ENCODE measurements at regions not wholly inside any gene's neighbourhood (a gene's known extent, or its start where the extent isn't known, plus 50 kb on each side); places are given as distances from the start of the nearest gene placed in this dataset.

- TF ChIP-seq RAD21 (IDR thresholded peaks at IDR 0.05 in 1 of 2, conservative IDR thresholded peaks at IDR 0.05 in 1 of 2; ENCODE audit: low read depth in 2 of 2, low read length in 2 of 2) (peak; percentile 53 to 61), KDM5A (IDR thresholded peaks at IDR 0.05; ENCODE audit: low read length) (no peak)
Observed at GRCh38 chr4:12723849-12724447, 760.2 kb downstream of the RAB28 start (continued).
